Kasumi-1 (cell line): ENCODE measurements at regions not wholly inside any gene's neighbourhood (a gene's known extent, or its start where the extent isn't known, plus 50 kb on each side); places are given as distances from the start of the nearest gene placed in this dataset.
A peak's percentile ranks its signal among the peaks of the same experiment; 100 is the strongest.

ENCODE experiments used
- DNase-seq, 2 experiments: peaks; one replicate each; lab custom pipeline; 2025; lab: John Stamatoyannopoulos, UW

- DNase-seq, result no peak
Observed at GRCh38 chr3:90011596-90011995, 904.2 kb downstream of the EPHA3 start.

- DNase-seq, result no peak
Observed at GRCh38 chr3:90011996-90012395, 904.6 kb downstream of the EPHA3 start.

GRCh38 chr3:90015688-90016356, 908.4 kb downstream of the EPHA3 start:
- no peak for DNase-seq

DNA sequence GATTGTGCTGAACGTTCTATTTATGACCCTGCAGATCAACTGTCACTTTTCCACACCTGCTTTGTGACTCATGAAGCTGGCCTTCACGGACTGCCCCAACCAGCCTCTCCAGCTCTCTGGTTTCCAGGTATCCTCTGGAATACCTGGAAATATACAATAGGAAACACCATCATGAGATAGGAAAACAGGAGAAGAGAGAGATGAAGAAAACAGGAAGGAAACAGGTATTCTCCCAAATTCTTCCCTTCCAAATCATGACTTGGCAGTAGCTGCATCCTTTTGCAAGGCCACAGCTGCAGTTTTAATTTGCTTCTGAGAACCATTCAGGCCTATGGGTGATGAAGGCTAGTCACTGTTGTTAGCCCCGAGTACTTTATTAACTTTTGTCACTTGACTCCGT, 909.1 kb downstream of the EPHA3 start:
- DNase-seq, result no peak

- DNase-seq, result no peak
Observed at GRCh38 chr3:90018779-90019178, 911.4 kb downstream of the EPHA3 start.

- no peak for DNase-seq
Observed at GRCh38 chr3:90025019-90025418, 917.6 kb downstream of the EPHA3 start.

DNA sequence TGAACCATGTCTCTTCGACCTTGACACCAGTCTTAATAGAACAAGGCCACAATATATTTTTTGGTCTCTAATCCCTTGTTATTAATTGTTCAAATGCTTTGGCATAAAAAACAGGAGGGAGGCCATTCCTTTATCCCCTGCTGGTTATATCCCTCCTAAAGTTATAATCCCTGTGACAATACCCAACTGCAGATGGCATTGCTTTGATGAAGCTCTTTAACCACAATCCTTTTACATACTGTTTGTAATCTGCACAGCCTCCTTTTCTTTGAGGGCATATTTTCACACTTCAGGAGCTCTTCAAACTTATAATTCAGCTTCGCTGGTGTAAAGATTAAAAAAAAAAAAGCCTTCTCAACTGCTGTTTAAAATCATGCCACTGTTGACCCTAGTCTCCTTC, 919.0 kb downstream of the EPHA3 start:
- DNase-seq, result no peak

DNA sequence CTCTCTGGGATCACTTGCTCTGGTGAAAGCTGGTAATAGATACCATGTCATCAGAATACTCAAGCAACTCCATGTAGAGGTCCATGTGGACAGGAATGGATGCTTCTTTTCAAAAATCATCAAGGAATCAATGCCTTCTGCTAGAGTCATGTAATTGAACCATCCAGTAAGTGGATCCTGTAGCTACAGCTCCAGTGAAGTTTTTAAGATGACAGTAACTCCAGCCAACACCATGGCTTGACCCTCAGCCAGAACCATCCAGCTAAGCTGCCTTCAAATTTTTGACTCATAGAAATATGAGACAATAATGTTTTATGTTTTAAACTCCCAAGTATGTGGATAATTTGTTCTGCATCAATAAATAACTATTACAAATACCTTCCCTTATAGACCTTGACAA, 923.7 kb downstream of the EPHA3 start:
- no peak for DNase-seq

GRCh38 chr3:90032980-90033641, 925.7 kb downstream of the EPHA3 start:
- DNase-seq, result no peak

DNA sequence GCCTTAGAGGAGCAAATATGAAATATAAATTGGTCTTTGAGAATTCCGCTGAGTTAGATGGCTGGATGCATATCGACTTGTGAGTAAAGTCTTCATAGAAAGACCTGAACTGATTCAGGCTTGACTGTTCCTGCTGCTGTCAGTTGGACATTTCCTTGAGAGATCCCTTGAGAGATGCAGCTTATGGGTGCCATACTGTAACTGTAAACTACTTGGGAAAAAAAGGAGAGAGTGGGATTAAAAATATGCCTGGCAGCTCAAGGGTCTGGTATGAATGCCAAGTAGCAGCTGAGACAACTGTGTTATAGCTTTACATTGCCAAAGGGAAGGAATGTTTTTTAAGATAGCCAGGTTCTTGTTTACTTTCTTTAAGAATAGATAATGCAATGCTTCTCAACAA, 926.6 kb downstream of the EPHA3 start:
- DNase-seq, result no peak

GRCh38 chr3:90035643-90036042, 928.2 kb downstream of the EPHA3 start:
- no peak for DNase-seq

DNA sequence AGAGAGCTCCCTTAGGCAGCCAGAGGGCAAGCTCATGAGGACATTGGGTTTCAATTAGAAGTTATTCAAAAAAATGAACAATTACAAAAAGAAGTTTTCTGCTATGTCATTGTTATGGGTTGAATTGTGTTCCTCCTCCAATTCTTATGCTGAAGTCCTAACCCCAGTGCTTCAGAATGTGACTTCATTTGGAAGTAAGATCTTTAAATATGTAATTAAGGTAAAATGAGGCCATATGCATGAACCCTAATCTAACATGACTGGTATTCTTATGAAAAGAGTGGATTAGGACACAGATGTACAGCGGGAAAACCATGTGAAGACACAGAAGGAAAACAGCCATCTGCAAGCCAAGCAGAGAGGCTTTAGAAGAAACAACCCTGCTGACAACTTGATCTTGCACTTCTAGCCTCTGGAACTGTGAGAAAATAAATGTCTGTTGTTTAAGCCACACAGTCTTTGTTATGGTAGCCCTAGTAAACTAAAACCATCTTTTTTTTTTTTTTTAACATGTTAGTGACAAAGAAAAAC, 929.6 kb downstream of the EPHA3 start:
- no peak for DNase-seq

- DNase-seq, result no peak
Observed at GRCh38 chr3:90039994-90040393, 932.6 kb downstream of the EPHA3 start.

- DNase-seq, result no peak
Observed at GRCh38 chr3:90040554-90040953, 933.1 kb downstream of the EPHA3 start.

DNA sequence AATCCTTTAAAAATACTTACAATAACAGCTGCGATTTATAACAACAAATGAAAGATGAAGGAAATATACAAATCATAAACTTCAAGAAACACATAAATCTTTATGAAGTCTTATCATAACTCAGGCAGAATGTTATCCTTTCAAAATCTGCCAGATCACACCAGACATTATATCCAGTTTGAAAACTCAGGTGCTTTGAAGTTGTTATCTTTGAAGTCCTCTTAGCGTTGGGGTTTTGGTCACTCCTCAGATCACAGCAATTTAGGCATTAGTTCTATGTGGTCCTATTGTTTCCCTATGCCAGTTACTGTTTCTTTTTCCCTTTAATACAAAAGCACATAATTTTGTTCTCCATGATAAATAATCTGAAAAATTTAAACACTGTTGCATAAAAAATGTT, 934.6 kb downstream of the EPHA3 start:
- no peak for DNase-seq

- no peak for DNase-seq
Observed at GRCh38 chr3:90043287-90043686, 935.9 kb downstream of the EPHA3 start.

- no peak for DNase-seq
Observed at GRCh38 chr3:90044084-90044816, 936.8 kb downstream of the EPHA3 start.

DNA sequence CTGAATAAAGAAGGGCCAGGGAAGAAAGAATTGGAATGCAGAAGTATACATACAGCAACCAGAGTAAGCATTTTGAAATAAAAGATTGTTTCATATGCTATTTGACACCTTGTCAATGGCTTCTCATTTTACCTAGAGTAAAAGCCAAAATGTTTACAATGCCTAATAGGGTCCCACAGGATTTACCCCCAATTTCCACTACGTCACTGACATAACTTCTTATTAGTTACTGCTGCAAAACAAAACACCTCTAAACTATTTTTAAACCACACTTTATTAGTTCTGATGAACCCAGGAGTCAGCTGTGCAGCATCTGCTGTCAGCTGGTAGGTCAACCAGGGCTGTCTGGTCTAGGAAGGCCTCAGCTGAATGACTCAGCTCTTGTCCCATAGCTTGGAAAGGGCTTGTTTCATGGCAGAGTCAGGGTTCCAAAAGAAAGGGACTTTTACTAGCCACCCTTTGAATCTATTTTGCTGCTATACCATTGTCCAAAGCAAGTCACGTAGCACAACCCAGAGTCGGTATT, 945.1 kb downstream of the EPHA3 start:
- DNase-seq, result no peak

GRCh38 chr3:90054311-90054710, 946.9 kb downstream of the EPHA3 start:
- no peak for DNase-seq

DNA sequence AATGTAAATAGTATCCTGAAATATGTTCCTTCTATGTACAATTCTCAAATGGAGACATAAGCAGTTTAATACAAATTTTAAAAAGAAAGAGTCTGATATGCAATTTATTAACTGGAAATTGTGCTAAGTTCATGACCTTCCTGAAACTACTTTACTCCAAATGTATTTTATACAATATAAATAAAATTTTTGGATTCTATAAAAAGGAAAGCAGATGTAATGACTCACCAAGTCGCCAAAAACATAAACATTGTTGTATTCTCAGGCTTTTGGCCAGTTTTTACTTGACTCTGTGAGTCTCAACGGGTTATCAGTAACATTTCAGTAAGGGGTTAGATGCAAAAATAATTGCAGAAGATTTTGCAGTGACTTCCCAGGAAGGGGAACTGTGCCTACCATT, 948.2 kb downstream of the EPHA3 start:
- no peak for DNase-seq

GRCh38 chr3:90056281-90057032, 949.0 kb downstream of the EPHA3 start:
- DNase-seq, result no peak

DNA sequence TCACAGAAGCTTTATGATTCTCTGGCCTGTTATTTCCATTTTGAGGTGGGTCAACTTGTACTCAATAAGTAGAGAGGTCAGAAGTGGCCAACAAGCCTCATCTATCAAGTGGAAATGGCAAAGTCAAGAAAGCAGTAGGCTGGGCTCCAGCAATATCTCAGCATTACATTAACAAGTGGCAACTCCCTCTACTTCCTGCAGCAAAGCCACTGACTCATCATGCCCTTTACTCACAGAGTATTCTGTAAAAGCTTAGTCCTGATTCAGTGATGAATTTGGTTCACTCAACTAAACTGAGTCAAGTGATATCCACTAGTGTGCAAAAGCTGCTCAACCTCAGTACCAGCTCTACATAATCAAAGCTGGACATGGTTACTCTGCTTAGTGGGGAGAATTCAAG, 954.6 kb downstream of the EPHA3 start:
- DNase-seq, result peak in 1 of 2 experiments; percentile 9
